K562 (cell line): ENCODE measurements at regions not wholly inside any gene's neighbourhood (a gene's known extent, or its start where the extent isn't known, plus 50 kb on each side); places are given as distances from the start of the nearest gene placed in this dataset.

Source experiments
- ATAC-seq: fragments of 200-7000 bp; cut with Tn5 transposase; 3 replicates; pipeline ENCODE4 v1.9.1; 2020; ENCODE audit warnings: moderate library complexity
- BruUV-seq: library from RNA; stranded (reverse); fragments of 400-500 nt; replicated peaks from 2 replicates; lab custom pipeline; 2021; lab: Mats Ljungman, UMichigan
- CTCF ChIA-PET: fragments of 300-600 bp; formaldehyde crosslinking; extraction: SDS; loops from one replicate; lab custom pipeline; 2021; ENCODE audit warnings: low intra/inter-chr PET ratio; lab: Yijun Ruan, JAX
- POLR2A ChIA-PET: fragments of 300-600, 350-650 bp; sonication (Branson Sonifier 250); formaldehyde crosslinking; extraction: SDS; loops from one replicate; lab custom pipeline; 2021; ENCODE audit warnings: antibody characterized with exemption, inconsistent platforms; lab: Yijun Ruan, JAX
- DNase-seq, 4 experiments: peaks; one replicate each; pipeline versions ENCODE4 v3.0.0 to v3.0.0-alpha.2; 2011 to 2018; ENCODE audit warnings: low spot score in 3 of 4, mixed read lengths in 3 of 4; ENCODE audit errors: extremely low read depth in 1 of 4
- FAIRE-seq: peaks from 2 replicates; lab custom pipeline; 2011; peaks lifted over from hg19 to GRCh38; lab: Jason Lieb, UNC
- H2AFZ ChIP-seq: 2 replicates; pipeline ENCODE4 v1.6.0; 2011; ENCODE audit warnings: low read depth, low read length, control low read depth, inconsistent platforms
- H3K27ac ChIP-seq: fragments of 200-600 bp; 3 replicates; pipeline ENCODE4 v1.8.0; 2011; ENCODE audit warnings: low read depth, mild to moderate bottlenecking, control low read depth, inconsistent platforms, low read length, moderate library complexity, mixed read lengths; ENCODE audit errors: extremely low read depth
- H3K27me3 ChIP-seq, 2 experiments: fragments of 300-600 bp in 1 of 2; 2 replicates in 1 of 2; 3 replicates in 1 of 2; pipeline versions ENCODE4 v1.6.0 to v1.8.0; 2011; ENCODE audit warnings: inconsistent platforms in 2 of 2, low read length in 2 of 2, mild to moderate bottlenecking in 1 of 2, mixed read lengths in 1 of 2, moderate library complexity in 1 of 2; ENCODE audit not compliant: control insufficient read depth in 2 of 2, insufficient read depth in 2 of 2
- H3K36me3 ChIP-seq: fragments of 300-600 bp; 3 replicates; pipeline ENCODE4 v1.8.0; 2011; ENCODE audit warnings: mild to moderate bottlenecking, low read length, inconsistent platforms; ENCODE audit not compliant: control insufficient read depth, insufficient read depth
- H3K4me1 ChIP-seq, 2 experiments: fragments of 200-600 bp in 1 of 2; replicated peaks in 1 of 2; 2 replicates in 1 of 2; 3 replicates in 1 of 2; pipeline versions ENCODE4 v1.5.1 to v1.8.0; 2011; ENCODE audit warnings: inconsistent platforms in 2 of 2, low read length in 2 of 2, mild to moderate bottlenecking in 1 of 2, mixed read lengths in 1 of 2, moderate library complexity in 1 of 2; ENCODE audit not compliant: control insufficient read depth in 2 of 2, insufficient read depth in 2 of 2
- H3K4me2 ChIP-seq: 2 replicates; pipeline ENCODE4 v1.6.1; 2011; ENCODE audit warnings: low read length, control low read depth, inconsistent platforms, mixed read lengths; ENCODE audit not compliant: insufficient read depth
- H3K4me3 ChIP-seq: fragments of 200-600 bp; sonication (generic), shearing (Covaris generic); 2 replicates; pipeline ENCODE4 v1.5.1; 2016; ENCODE audit warnings: control low read depth, inconsistent platforms
- H3K79me2 ChIP-seq: fragments of 200-600 bp; 3 replicates; pipeline ENCODE4 v1.8.0; 2011; ENCODE audit warnings: low read length, inconsistent platforms; ENCODE audit not compliant: control insufficient read depth, insufficient read depth
- H3K9ac ChIP-seq, 2 experiments: 2 replicates each; pipeline versions ENCODE4 v1.6.0 to v1.6.1; 2011; ENCODE audit warnings: low read depth in 2 of 2, low read length in 2 of 2, control low read depth in 1 of 2, inconsistent platforms in 1 of 2, mild to moderate bottlenecking in 1 of 2, mixed read lengths in 1 of 2; ENCODE audit not compliant: insufficient read depth in 1 of 2
- H3K9me1 ChIP-seq: one replicate; pipeline ENCODE4 v1.6.0; 2011; ENCODE audit warnings: inconsistent platforms, mild to moderate bottlenecking, low read length, moderate library complexity; ENCODE audit not compliant: control insufficient read depth, insufficient read depth
- H3K9me3 ChIP-seq: replicated peaks from 2 replicates; pipeline ENCODE4 v1.5.1; 2011; ENCODE audit warnings: low read depth, low read length, inconsistent platforms; ENCODE audit not compliant: control insufficient read depth, insufficient read depth
- H4K20me1 ChIP-seq: replicated peaks from 2 replicates; pipeline ENCODE4 v1.6.1; 2011; ENCODE audit warnings: low read length, inconsistent platforms, mixed read lengths; ENCODE audit not compliant: control insufficient read depth, insufficient read depth
- SRSF7 ChIP-seq: fragments of 200-400 bp; formaldehyde crosslinking; optimal IDR thresholded peaks from 2 replicates; pipeline ENCODE3; 2017; ENCODE audit warnings: mild to moderate bottlenecking, low read depth, low read length
- TAF9B ChIP-seq: fragments of 450-650 bp; IDR thresholded peaks from 2 replicates; pipeline ENCODE4 v1.6.1; 2018; ENCODE audit warnings: mild to moderate bottlenecking; ENCODE audit not compliant: partially characterized antibody
- ZNF316 ChIP-seq: fragments of 450-650 bp; IDR thresholded peaks from 2 replicates; pipeline ENCODE4 v1.6.1; 2016
- ZNF324 ChIP-seq: fragments of 250-450 bp; sonication (Bioruptor Pico); IDR thresholded peaks from 2 replicates; pipeline ENCODE4 v1.4.0; 2020; ENCODE audit warnings: mild to moderate bottlenecking
- WGBS: fragments of 100-300 bp; shearing (Covaris generic); methylation state at CpG from one replicate; pipeline ENCODE4 v1.1.6; 2016; ENCODE audit warnings: low coverage, mixed read lengths; ENCODE audit not compliant: insufficient coverage; ENCODE audit errors: missing lambda C conversion rate; 5-methylcytosine and 5-hydroxymethylcytosine counted together
- in situ Hi-C: fragments of 300-500 bp; cut with MboI; formaldehyde crosslinking; loops from 4 replicates; pipeline ENCODE4 v1.15.0; 2018; ENCODE audit warnings: inconsistent platforms, mixed read lengths
- intact Hi-C: fragments of 100-400 bp; cut with micrococcal nuclease; formaldehyde crosslinking; loops from 2 replicates; pipeline ENCODE4 v1.14.2; 2022

- H3K27ac ChIP-seq, result no peak overlapping the region
- H3K4me3 ChIP-seq, result no peak overlapping the region
- POLR2A ChIA-PET, result no interaction called here
- H3K9me3 ChIP-seq, result no peaks in the 10 kb centered on the region
- H3K4me1 ChIP-seq, result no peaks in the 10 kb centered on the region
- no peaks in the 10 kb centered on the region for H4K20me1 ChIP-seq
- H3K36me3 ChIP-seq, result no peaks in the 10 kb centered on the region
- BruUV-seq, result no TSS peak
- no peaks in the 10 kb centered on the region for H3K27me3 ChIP-seq
- intact Hi-C loops, result no loop called here
- DNase-seq (no peak), FAIRE-seq (no peak), ATAC-seq (no peak)
- H3K9me1 ChIP-seq, result no peaks in the 10 kb centered on the region
- no peak overlapping the region for H2AFZ ChIP-seq
- H3K9ac ChIP-seq, result no peak overlapping the region
- no peak overlapping the region for H3K4me2 ChIP-seq
- no peaks in the 10 kb centered on the region for H3K79me2 ChIP-seq
- CTCF ChIA-PET, result no interaction called here
- in situ Hi-C loops, result no loop called here
- TF ChIP-seq TAF9B, result no peak
- TF ChIP-seq ZNF316, result peak; percentile 29; the same call in 1 of the 2 replicates
- TF ChIP-seq SRSF7, result no peak
Measured at GRCh38 chr4:57682275-57682674, 572.1 kb upstream of the IGFBP7 start.

DNA sequence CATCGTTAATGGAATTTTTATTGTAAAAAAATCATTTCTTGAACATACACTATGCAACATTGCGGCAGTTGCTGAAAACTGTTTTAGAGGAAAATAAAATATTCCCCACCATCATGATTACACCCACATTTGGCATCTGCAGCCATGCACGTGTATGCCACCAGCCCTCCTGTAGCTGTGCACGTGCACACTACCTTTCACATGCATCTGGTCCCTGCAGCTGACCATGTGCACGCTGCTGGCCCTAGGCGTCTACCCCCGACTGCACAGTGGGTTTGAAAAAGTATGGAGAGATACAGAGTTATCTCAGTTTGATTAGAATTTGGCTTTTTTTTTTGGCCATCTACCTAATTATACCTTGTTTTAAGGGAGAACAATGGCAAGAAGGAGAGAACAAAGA, 569.8 kb upstream of the IGFBP7 start:
- no peak overlapping the region for H3K27ac ChIP-seq
- intact Hi-C loops, result no loop called here
- WGBS, result 2% methylated on average over 7 of the region's 7 CpGs
- H2AFZ ChIP-seq, result no peak overlapping the region
- no peak for FAIRE-seq
- BruUV-seq, result no TSS peak
- in situ Hi-C loops, result no loop called here
- no peak for TF ChIP-seq ZNF324 (CRISPR knock-in tag)
- TF ChIP-seq, all 486 proteins: peak for 0
- DNase-seq (no peak), ATAC-seq (no peak)
- H3K27me3 ChIP-seq, result no peaks in the 10 kb centered on the region
- H3K4me1 ChIP-seq, result no peaks in the 10 kb centered on the region
- no peaks in the 10 kb centered on the region for H3K9me1 ChIP-seq
- H3K36me3 ChIP-seq, result no peaks in the 10 kb centered on the region
- no peak overlapping the region for H3K4me3 ChIP-seq
- CTCF ChIA-PET, result no interaction called here
- H3K4me2 ChIP-seq, result no peak overlapping the region
- no peaks in the 10 kb centered on the region for H4K20me1 ChIP-seq
- no peak overlapping the region for H3K9ac ChIP-seq
- no peaks in the 10 kb centered on the region for H3K79me2 ChIP-seq
- POLR2A ChIA-PET, result interaction anchor here (0.6 kb wide), 1 partner anchor 1855 kb away, joined by 3 read pairs; no protein-coding TSS in a partner anchor
- H3K9me3 ChIP-seq, result no peaks in the 10 kb centered on the region
